H54 (cell line): ENCODE measurements at regions not wholly inside any gene's neighbourhood (a gene's known extent, or its start where the extent isn't known, plus 50 kb on each side); places are given as distances from the start of the nearest gene placed in this dataset.
"Not testable (repeated sequence)": the region's sequence is repeated elsewhere in the genome, so short reads cannot be mapped to it uniquely, and the experiment has no call there.

Experiments used
- DNase-seq: peaks from one replicate; pipeline ENCODE4 v3.0.0; 2011; ENCODE audit warnings: low spot score, mixed read lengths; ENCODE audit not compliant: insufficient read length
- FAIRE-seq: peaks from 3 replicates; lab custom pipeline; 2011; peaks lifted over from hg19 to GRCh38; lab: Jason Lieb, UNC
- POLR2A ChIP-seq: IDR thresholded peaks from 2 replicates; pipeline ENCODE4 v1.6.1; 2011; ENCODE audit warnings: low read depth, mild to moderate bottlenecking, low read length

- TF ChIP-seq POLR2A: no peak
- DNase-seq: no peak
- FAIRE-seq: no peak
Measured at GRCh38 chr16:59469266-59469665, 735.1 kb upstream of the GOT2 start.

GRCh38 chr16:59463776-59464175 lies 729.7 kb upstream of the GOT2 start:
- DNase-seq (no peak), FAIRE-seq (no peak)
- no peak for TF ChIP-seq POLR2A

GRCh38 chr16:59459806-59460205 lies 725.7 kb upstream of the GOT2 start:
- FAIRE-seq (no peak), DNase-seq (no peak)
- no peak for TF ChIP-seq POLR2A

GRCh38 chr16:59455497-59455896 lies 721.4 kb upstream of the GOT2 start:
- FAIRE-seq (no peak), DNase-seq (no peak)
- no peak for TF ChIP-seq POLR2A

- DNase-seq, FAIRE-seq: not testable (repeated sequence)
Measured at GRCh38 chr16:59450513-59450912, 716.4 kb upstream of the GOT2 start.

GRCh38 chr16:59440502-59440901 lies 706.4 kb upstream of the GOT2 start:
- TF ChIP-seq POLR2A: no peak
- no peak for FAIRE-seq
- no peak for DNase-seq

- FAIRE-seq (no peak), DNase-seq (no peak)
- TF ChIP-seq POLR2A: no peak
Measured at GRCh38 chr16:59432896-59433295, 698.8 kb upstream of the GOT2 start.

- no peak for DNase-seq
- no peak for TF ChIP-seq POLR2A
- FAIRE-seq: no peak
Measured at GRCh38 chr16:59432276-59432675, 698.2 kb upstream of the GOT2 start.

- no peak for DNase-seq
- TF ChIP-seq POLR2A: no peak
- FAIRE-seq: no peak
Measured at GRCh38 chr16:59424714-59425273, 690.7 kb upstream of the GOT2 start.

GRCh38 chr16:59411961-59412841 lies 678.1 kb upstream of the GOT2 start:
- FAIRE-seq (no peak), DNase-seq (no peak)
- no peak for TF ChIP-seq POLR2A

- TF ChIP-seq POLR2A: no peak
- no peak for DNase-seq
- FAIRE-seq: no peak
Measured at GRCh38 chr16:59410451-59410850, 676.3 kb upstream of the GOT2 start.

- no peak for DNase-seq
- no peak for FAIRE-seq
- TF ChIP-seq POLR2A: no peak
Measured at GRCh38 chr16:59405802-59406201, 671.7 kb upstream of the GOT2 start.

- DNase-seq (no peak), FAIRE-seq (no peak)
- no peak for TF ChIP-seq POLR2A
Measured at GRCh38 chr16:59404509-59404908, 670.4 kb upstream of the GOT2 start.

- FAIRE-seq (no peak), DNase-seq (no peak)
- TF ChIP-seq POLR2A: no peak
Measured at GRCh38 chr16:59400830-59401229, 666.7 kb upstream of the GOT2 start.

GRCh38 chr16:59397638-59398037 lies 663.5 kb upstream of the GOT2 start:
- no peak for FAIRE-seq

More at GRCh38 chr16:59397638-59398037, 663.5 kb upstream of the GOT2 start:
- no peak for DNase-seq
- TF ChIP-seq POLR2A: no peak
